GM12878 (cell line): ENCODE measurements at regions not wholly inside any gene's neighbourhood (a gene's known extent, or its start where the extent isn't known, plus 50 kb on each side); places are given as distances from the start of the nearest gene placed in this dataset.

Source experiments
- ATAC-seq: fragments of 200-7000 bp; cut with Tn5 transposase; 3 replicates; pipeline ENCODE4 v1.9.1; 2020; ENCODE audit warnings: mild to moderate bottlenecking, moderate library complexity
- BruUV-seq: library from RNA; stranded (reverse); fragments of 400-500 nt; replicated peaks from 2 replicates; lab custom pipeline; 2021; lab: Mats Ljungman, UMichigan
- CTCF ChIA-PET: fragments of 300-600 bp; sonication (Branson Sonifier 250); formaldehyde crosslinking; extraction: SDS; loops from one replicate; lab custom pipeline; 2021; ENCODE audit warnings: inconsistent platforms; lab: Yijun Ruan, JAX
- POLR2A ChIA-PET: fragments of 350-600 bp; formaldehyde crosslinking; extraction: SDS; loops from one replicate; lab custom pipeline; 2021; ENCODE audit warnings: inconsistent platforms; lab: Charles Lee
- RAD21 ChIA-PET: fragments of 300-600 bp; sonication (Branson Sonifier 250); formaldehyde crosslinking; loops from one replicate; lab custom pipeline; 2023; ENCODE audit warnings: antibody characterized with exemption; ENCODE audit not compliant: unreplicated experiment; lab: Charles Lee
- SMC1A ChIA-PET: fragments of 300-600 bp; sonication (Branson Sonifier 250); formaldehyde crosslinking; loops from one replicate; lab custom pipeline; 2023; ENCODE audit not compliant: unreplicated experiment, uncharacterized antibody; lab: Charles Lee
- DNase-seq: peaks from one replicate; pipeline ENCODE4 v3.0.0-alpha.2; 2011; ENCODE audit warnings: low read depth, low spot score
- FAIRE-seq: peaks from 3 replicates; lab custom pipeline; 2011; peaks lifted over from hg19 to GRCh38; lab: Jason Lieb, UNC
- H2AFZ ChIP-seq: 2 replicates; pipeline ENCODE4 v1.6.0; 2011; ENCODE audit warnings: low read depth, low read length, control low read depth; ENCODE audit not compliant: control insufficient read depth
- H3K27ac ChIP-seq: 2 replicates; pipeline ENCODE4 v1.5.1; 2011; ENCODE audit warnings: control low read depth; ENCODE audit not compliant: control insufficient read depth, insufficient read depth
- H3K27me3 ChIP-seq, 2 experiments: replicated peaks in 1 of 2; 2 replicates each; pipeline versions ENCODE4 v1.6.0 to v1.6.1; 2011; ENCODE audit warnings: low read length in 1 of 2; ENCODE audit not compliant: control insufficient read depth in 2 of 2, insufficient read depth in 2 of 2
- H3K36me3 ChIP-seq, 2 experiments: 2 replicates each; pipeline ENCODE4 v1.5.1; 2011; ENCODE audit warnings: low read length in 1 of 2; ENCODE audit not compliant: control insufficient read depth in 2 of 2, insufficient read depth in 2 of 2
- H3K4me1 ChIP-seq: 2 replicates; pipeline ENCODE4 v1.6.1; 2011; ENCODE audit warnings: mild to moderate bottlenecking, low read length, moderate library complexity, mixed read lengths; ENCODE audit not compliant: control insufficient read depth, insufficient read depth
- H3K4me2 ChIP-seq: 2 replicates; pipeline ENCODE4 v1.6.0; 2011; ENCODE audit warnings: control low read depth; ENCODE audit not compliant: control insufficient read depth, insufficient read depth
- H3K4me3 ChIP-seq: fragments of 200-600 bp; sonication (generic); 2 replicates; pipeline ENCODE4 v1.5.1; 2016
- H3K79me2 ChIP-seq: 2 replicates; pipeline ENCODE4 v1.6.0; 2011; ENCODE audit warnings: low read length; ENCODE audit not compliant: control insufficient read depth, insufficient read depth
- H3K9ac ChIP-seq: 2 replicates; pipeline ENCODE4 v1.8.0; 2011; ENCODE audit warnings: low read length, control low read depth, mixed read lengths; ENCODE audit not compliant: control insufficient read depth, insufficient read depth
- H3K9me3 ChIP-seq: replicated peaks from 3 replicates; pipeline ENCODE4 v1.5.1; 2011; ENCODE audit warnings: mild to moderate bottlenecking, low read length; ENCODE audit not compliant: control insufficient read depth, insufficient read depth
- H4K20me1 ChIP-seq: 2 replicates; pipeline ENCODE4 v1.6.0; 2011; ENCODE audit not compliant: control insufficient read depth, insufficient read depth
- FOS ChIP-seq: IDR thresholded peaks from 3 replicates; pipeline ENCODE4 v1.6.1; 2011; ENCODE audit warnings: borderline replicate concordance; ENCODE audit not compliant: insufficient read length; ENCODE audit errors: extremely low read depth
- KDM1A ChIP-seq: fragments of 200-600 bp; sonication (generic); IDR thresholded peaks from 2 replicates; pipeline ENCODE4 v1.6.1; 2016; ENCODE audit warnings: borderline replicate concordance
- LARP7 ChIP-seq: fragments of 450-650 bp; IDR thresholded peaks from 2 replicates; pipeline ENCODE4 v1.6.1; 2017; ENCODE audit warnings: mild to moderate bottlenecking
- MEF2A ChIP-seq: IDR thresholded peaks from 2 replicates; pipeline ENCODE4 v1.6.1; 2011; ENCODE audit warnings: low read depth, mild to moderate bottlenecking, low read length, moderate library complexity; ENCODE audit not compliant: insufficient read depth
- POLR2AphosphoS5 ChIP-seq: IDR thresholded peaks from 2 replicates; pipeline ENCODE4 v1.6.1; 2011; ENCODE audit warnings: mild to moderate bottlenecking, low read length, inconsistent platforms
- RCOR1 ChIP-seq: conservative IDR thresholded peaks from 2 replicates; pipeline ENCODE4 v1.6.1; 2012; ENCODE audit warnings: low read depth, low read length, improper control_type of control experiment
- SREBF2 ChIP-seq: IDR thresholded peaks from 2 replicates; pipeline ENCODE4 v1.6.1; 2012; ENCODE audit warnings: mild to moderate bottlenecking, low read length
- SRF ChIP-seq, 2 experiments: IDR thresholded peaks; 2 replicates each; pipeline ENCODE4 v1.6.1; 2011; ENCODE audit warnings: low read depth in 2 of 2, low read length in 2 of 2, mild to moderate bottlenecking in 1 of 2, moderate library complexity in 1 of 2
- USF1 ChIP-seq: IDR thresholded peaks from 2 replicates; pipeline ENCODE4 v1.6.1; 2011; ENCODE audit warnings: borderline replicate concordance, low read depth, mild to moderate bottlenecking, moderate library complexity, mixed read lengths, low read length; ENCODE audit not compliant: insufficient read depth; ENCODE audit errors: extremely low read length
- ZSCAN29 ChIP-seq: fragments of 450-650 bp; IDR thresholded peaks from 2 replicates; pipeline ENCODE4 v1.6.1; 2017; ENCODE audit warnings: mild to moderate bottlenecking, moderate library complexity
- WGBS: methylation state at CpG from one replicate; pipeline ENCODE4 v1.1.6; 2016; ENCODE audit warnings: low lambda C conversion rate; ENCODE audit not compliant: insufficient replicate concordance, insufficient coverage; ENCODE audit errors: missing lambda C conversion rate; 5-methylcytosine and 5-hydroxymethylcytosine counted together
- in situ Hi-C: fragments of 300-500 bp; cut with MboI; formaldehyde crosslinking; loops from 9 replicates; pipeline ENCODE4 v1.14.3; 2018; ENCODE audit warnings: mixed read lengths
- intact Hi-C: fragments of 100-400 bp; cut with micrococcal nuclease; formaldehyde crosslinking; loops from one replicate; pipeline ENCODE4 v1.14.2; 2022; ENCODE audit not compliant: unreplicated experiment

GRCh38 chr9:26694381-26695297 is 198.0 kb downstream of the CAAP1 start:
- DNase-seq (no peak), ATAC-seq (no peak), FAIRE-seq (no peak)
- Histone ChIP-seq H3K4me2 (no peak overlapping the region), H3K36me3 (no peaks in the 10 kb centered on the region), H3K9ac (no peak overlapping the region), H3K27ac (no peak overlapping the region), H3K27me3 (no peaks in the 10 kb centered on the region), H3K9me3 (no peaks in the 10 kb centered on the region), H3K4me1 (no peaks in the 10 kb centered on the region), H3K79me2 (no peaks in the 10 kb centered on the region), H3K4me3 (no peak overlapping the region), H4K20me1 (no peaks in the 10 kb centered on the region), H2AFZ (no peak overlapping the region)
- WGBS: 19% methylated on average over 5 of the region's 5 CpGs
- ChIA-PET RAD21 (no interaction called here), SMC1A (no interaction called here), CTCF (no interaction called here), POLR2A (no interaction called here)
- no TSS peak for BruUV-seq
- intact Hi-C loops: no loop called here
- in situ Hi-C loops: no loop called here
- TF ChIP-seq SREBF2 (no peak), SRF (IDR thresholded peaks at IDR 0.05; ENCODE audit: low read depth in 2 of 2, low read length in 2 of 2) (no peak), FOS (no peak), ZSCAN29 (no peak), LARP7 (no peak), KDM1A (no peak), USF1 (no peak), RCOR1 (no peak), POLR2AphosphoS5 (no peak), MEF2A (no peak)
